Renal pelvis (tissue), 1 donor: ENCODE measurements at regions not wholly inside any gene's neighbourhood (a gene's known extent, or its start where the extent isn't known, plus 50 kb on each side); places are given as distances from the start of the nearest gene placed in this dataset.
"Not testable (repeated sequence)": the region's sequence is repeated elsewhere in the genome, so short reads cannot be mapped to it uniquely, and the experiment has no call there.

Experiments used
- DNase-seq: peaks from one replicate; pipeline ENCODE4 v3.0.0-alpha.2; 2013

- no peak for DNase-seq
Observed at GRCh38 chr18:4765401-4765800, 310.3 kb upstream of the DLGAP1 start.

GRCh38 chr18:4762330-4762729 is 307.2 kb upstream of the DLGAP1 start:
- no peak for DNase-seq

- no peak for DNase-seq
Observed at GRCh38 chr18:4758980-4759379, 303.9 kb upstream of the DLGAP1 start.

- DNase-seq, result no peak
Observed at GRCh38 chr18:4755848-4756247, 300.7 kb upstream of the DLGAP1 start.

- DNase-seq, result not testable (repeated sequence)
Observed at GRCh38 chr18:4753151-4753550, 298.0 kb upstream of the DLGAP1 start.

- no peak for DNase-seq
Observed at GRCh38 chr18:4751523-4751922, 296.4 kb upstream of the DLGAP1 start.

GRCh38 chr18:4750393-4751346 is 295.6 kb upstream of the DLGAP1 start:
- DNase-seq, result no peak

- no peak for DNase-seq
Observed at GRCh38 chr18:4748975-4749374, 293.9 kb upstream of the DLGAP1 start.

GRCh38 chr18:4734903-4735302 is 279.8 kb upstream of the DLGAP1 start:
- no peak for DNase-seq

GRCh38 chr18:4734021-4734420 is 278.9 kb upstream of the DLGAP1 start:
- DNase-seq, result no peak

- no peak for DNase-seq
Observed at GRCh38 chr18:4721545-4721944, 266.4 kb upstream of the DLGAP1 start.

- no peak for DNase-seq
Observed at GRCh38 chr18:4720518-4720917, 265.4 kb upstream of the DLGAP1 start.

- DNase-seq, result no peak
Observed at GRCh38 chr18:4705894-4706293, 250.8 kb upstream of the DLGAP1 start.

GRCh38 chr18:4704781-4705180 is 249.7 kb upstream of the DLGAP1 start:
- DNase-seq, result no peak

GRCh38 chr18:4691836-4692235 is 236.7 kb upstream of the DLGAP1 start:
- DNase-seq, result no peak

- DNase-seq, result not testable (repeated sequence)
Observed at GRCh38 chr18:4678685-4679084, 223.6 kb upstream of the DLGAP1 start.

GRCh38 chr18:4677006-4677405 is 221.9 kb upstream of the DLGAP1 start:
- no peak for DNase-seq

- DNase-seq, result no peak
Observed at GRCh38 chr18:4672162-4672561, 217.1 kb upstream of the DLGAP1 start.

- DNase-seq, result no peak
Observed at GRCh38 chr18:4658804-4659203, 203.7 kb upstream of the DLGAP1 start.

GRCh38 chr18:4653418-4653817 is 198.3 kb upstream of the DLGAP1 start:
- DNase-seq, result no peak

- no peak for DNase-seq
Observed at GRCh38 chr18:4641771-4642368, 186.8 kb upstream of the DLGAP1 start.

- DNase-seq, result no peak
Observed at GRCh38 chr18:4640349-4641012, 185.4 kb upstream of the DLGAP1 start.
